ENCODE measurements at regions not wholly inside any gene's neighbourhood (a gene's known extent, or its start where the extent isn't known, plus 50 kb on each side); places are given as distances from the start of the nearest gene placed in this dataset.

DNA sequence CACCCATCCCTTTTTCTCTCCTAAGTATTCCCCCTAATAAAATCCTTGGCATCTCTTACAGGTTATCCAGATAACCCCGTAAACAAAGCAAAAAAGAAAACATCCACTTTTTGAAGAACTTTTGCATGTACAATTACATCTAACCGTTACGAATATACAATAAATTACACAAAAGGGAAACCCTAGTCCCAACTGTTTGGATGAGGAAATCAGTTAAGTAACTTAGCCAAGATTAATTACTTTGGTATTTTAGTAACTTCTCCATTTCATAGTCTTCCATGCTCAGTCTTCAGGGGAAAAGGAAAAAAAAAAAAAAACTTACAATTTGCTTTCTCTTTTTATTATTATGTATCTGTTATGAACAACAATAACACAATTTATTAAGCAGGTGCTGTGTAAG lies 212.9 kb downstream of the ACTL7B start:
- DNase-seq, result no peak

DNA sequence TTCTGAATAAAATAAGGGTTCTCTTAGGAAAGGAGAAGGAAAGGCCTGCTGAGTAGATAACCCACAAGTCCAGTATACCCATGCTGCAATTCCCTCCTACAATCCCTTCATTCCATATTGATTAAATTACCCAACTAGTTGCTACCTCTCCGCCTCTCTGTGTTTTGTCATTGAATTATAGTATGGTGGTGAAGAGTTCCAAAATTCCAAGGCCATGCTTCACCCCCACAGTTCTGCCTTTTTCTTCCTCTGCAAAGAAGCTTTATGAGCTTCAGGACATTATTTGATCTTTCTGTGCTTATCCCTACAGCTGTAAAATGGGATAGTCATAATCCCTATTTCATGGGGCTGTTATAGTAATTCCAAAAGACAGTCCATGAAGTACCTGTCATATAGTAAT lies 215.6 kb downstream of the ACTL7B start:
- DNase-seq, result no peak

DNA sequence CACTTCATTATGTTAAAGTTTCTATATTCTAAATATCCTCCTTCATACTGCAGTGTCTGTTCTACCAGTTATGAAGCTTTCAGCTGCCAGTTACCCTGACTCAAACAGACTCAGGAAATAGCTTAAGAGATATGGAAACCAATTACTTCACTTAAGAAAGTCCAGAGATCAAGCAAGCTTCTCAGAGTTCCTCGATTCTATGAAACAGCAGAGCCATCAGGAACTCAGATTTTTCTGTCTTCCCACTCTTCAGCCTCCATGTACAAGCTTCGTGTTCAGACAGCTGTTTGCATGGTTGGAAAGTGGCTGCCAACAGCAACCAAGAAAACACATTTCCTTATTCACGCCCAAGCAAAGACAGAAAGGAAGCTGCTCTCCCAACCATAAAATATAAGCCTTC lies 216.1 kb downstream of the ACTL7B start:
- no peak for DNase-seq

DNA sequence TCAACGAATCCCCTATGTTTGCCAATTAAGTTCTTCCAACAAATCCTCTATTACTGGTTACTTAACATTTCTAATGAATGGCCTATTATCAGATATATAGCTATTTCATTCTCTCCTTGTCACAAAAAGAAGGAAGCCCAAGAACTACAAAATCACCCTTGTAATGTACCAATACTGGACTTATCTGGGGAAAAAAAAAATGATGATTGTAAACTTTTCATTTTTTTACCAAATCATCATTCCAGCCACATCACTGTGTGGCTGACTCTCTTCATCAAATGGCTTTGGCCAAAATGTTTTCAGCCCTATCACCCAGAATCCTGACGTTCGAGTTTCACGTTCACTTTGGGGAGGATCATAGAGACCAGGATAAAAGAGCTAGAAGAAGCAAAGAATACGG lies 216.7 kb downstream of the ACTL7B start:
- no peak for DNase-seq

DNA sequence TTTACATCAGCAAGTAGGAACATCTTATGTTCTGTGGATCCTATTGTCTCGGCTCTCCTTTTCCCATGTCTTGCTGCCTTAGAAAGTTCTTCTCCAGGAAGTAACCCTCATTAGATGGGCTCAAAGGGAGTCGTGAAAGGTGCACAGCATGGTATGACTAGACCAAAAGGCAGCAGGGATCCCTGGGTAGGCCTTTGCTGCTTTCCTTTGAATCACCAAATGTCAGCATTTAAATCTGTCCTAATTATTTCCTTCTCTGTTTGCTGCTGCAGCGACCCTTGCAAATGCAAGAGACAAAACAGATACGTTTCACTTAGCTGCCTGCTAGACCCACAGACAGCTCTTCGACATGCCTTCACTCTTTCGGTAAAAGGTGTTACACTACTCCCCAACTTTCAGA lies 218.4 kb downstream of the ACTL7B start:
- no peak for DNase-seq

DNA sequence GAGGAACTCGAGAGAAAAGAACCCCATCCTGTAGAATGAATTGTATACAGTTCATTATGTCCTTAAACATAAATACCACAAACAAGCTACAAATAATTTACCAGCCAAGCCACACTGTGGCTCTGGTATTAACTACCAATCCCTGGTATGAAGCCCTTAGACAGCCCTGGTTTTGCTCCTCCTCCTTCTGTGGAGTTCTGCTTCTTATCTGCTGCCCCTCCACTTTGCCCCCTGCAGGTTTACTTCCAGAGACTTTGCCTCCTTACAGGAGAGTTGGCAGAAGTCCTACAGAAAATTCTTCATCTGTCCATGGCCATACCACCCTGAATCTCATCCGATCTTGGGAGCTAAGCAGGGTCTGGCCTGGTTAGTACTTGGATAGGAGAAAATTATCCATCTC lies 219.8 kb downstream of the ACTL7B start:
- no peak for DNase-seq

DNA sequence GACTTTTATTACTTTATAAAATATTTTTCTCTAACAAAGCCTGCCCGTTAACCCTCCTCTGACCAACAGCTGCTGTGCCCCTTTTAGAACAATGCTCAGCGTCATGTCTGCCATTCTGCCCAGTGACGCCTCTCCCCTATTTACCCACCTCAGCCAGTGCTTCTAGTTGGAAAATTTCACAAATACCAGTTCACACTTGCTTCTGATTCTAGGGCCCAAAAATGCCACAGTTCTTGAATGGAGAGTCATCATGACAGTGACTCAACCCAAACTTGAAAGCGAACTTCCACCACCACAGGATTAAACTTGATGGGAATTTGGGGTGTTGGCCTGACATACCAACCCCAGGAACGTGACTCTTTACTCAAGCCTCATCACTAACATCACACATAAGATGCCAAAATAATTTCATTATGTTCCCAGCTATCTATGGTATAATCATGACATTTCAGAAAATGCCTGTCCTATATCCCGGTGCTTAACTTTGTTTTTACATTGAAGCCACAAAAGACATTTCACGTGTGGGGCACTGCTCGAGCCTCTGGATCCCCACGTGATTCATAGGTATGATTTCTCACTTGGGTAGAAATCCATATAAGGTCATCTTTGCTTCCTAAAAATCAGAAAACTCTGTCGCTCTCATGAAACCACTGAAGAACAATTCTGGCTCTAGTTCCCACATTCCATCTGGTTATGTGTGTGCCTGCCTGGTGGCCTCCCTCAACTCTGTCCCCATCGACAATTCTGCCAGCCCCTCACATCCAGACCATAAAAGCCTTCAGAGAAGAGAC lies 220.9 kb downstream of the ACTL7B start:
- DNase-seq, result no peak

DNA sequence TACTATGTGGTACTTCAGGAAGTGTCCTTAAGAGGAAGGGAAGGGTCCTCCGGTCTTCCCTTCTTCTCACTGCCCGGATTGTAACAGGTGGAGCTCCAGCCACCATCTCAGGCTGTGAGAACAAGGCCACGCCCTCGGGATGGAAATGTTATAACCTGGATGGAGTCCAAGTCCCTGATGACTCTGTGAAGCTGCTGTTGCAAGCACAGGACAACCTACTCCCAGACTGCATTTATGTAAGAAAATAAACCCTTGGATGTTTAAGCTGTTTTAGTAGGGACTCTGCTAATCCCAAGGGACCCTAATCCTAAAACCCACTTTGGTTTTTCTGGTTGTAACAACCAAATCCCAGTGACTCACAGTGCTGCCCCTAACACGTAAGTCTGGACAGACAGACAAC lies 221.6 kb downstream of the ACTL7B start:
- DNase-seq, result no peak

DNA sequence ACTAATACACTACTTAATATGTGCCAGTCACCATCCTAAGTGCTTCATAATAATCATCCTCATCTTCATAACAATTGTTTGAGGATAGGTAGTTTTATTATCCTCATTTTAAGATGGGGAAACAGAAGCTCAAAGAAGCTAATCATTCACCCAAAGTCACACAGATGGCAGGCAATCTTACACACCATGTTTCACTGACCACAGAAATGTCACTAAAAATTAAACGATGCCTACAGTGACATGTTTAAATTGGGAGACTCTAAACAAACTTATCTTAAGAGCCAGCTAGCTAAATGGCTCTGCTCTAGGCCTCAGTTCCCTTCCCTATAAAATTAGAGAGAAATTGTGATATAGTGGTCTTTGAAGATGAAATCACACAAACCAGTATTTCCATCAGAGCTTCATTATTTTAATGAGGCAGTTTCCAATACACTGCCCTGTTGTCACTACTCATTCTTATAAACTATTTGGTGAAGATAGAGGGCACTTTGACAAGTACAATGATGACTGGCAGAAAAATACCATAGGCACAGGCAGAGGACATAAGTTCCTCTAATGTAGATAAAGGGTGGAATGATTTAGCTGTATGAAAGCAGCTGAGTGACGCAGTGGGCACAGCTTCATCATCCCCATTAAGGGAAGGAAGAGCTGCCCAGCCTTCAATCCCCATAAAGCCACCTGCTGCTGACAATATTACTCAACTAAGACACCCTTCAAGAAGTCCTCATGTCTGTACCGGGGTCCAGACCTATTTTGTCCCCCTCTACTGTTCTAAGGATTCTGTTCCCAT lies 224.1 kb downstream of the ACTL7B start:
- no peak for DNase-seq

DNA sequence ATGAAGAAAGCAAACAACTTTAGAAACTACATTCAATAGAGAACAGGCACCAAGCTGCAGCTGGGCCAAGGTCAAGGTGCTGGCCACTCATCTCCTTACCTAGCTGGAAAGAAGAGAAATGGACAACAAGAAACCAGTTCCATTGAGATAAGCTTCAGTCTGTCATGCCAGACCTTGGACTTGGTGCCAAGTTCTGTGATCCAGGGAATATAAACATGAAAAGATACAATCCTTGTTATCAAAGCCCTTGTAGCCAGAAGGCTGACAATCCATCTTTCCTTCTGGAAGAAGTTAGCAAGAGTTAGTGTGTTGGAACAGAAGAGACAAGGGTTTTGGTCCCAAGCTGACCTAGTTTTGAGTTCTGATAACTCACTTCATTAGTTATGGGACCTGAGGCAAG lies 227.5 kb downstream of the ACTL7B start:
- no peak for DNase-seq

DNA sequence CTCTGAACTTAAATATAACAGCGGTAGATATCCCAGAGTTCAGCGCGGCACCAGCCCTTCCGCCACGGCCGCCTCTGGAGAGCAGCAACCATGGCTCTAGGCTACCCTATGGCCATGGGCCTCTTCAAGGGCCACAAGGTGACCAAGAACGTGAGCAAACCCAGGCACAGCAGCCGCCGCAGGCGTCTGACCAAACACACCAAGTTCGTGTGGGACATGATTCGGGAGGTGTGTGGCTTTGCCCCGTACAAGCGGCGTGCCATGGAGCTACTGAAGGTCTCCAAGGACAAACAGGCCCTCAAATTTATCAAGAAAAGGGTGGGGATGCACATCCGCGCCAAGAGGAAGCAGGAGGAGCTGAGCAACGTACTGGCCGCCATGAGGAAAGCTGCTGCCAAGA lies 229.0 kb downstream of the ACTL7B start:
- DNase-seq, result no peak

DNA sequence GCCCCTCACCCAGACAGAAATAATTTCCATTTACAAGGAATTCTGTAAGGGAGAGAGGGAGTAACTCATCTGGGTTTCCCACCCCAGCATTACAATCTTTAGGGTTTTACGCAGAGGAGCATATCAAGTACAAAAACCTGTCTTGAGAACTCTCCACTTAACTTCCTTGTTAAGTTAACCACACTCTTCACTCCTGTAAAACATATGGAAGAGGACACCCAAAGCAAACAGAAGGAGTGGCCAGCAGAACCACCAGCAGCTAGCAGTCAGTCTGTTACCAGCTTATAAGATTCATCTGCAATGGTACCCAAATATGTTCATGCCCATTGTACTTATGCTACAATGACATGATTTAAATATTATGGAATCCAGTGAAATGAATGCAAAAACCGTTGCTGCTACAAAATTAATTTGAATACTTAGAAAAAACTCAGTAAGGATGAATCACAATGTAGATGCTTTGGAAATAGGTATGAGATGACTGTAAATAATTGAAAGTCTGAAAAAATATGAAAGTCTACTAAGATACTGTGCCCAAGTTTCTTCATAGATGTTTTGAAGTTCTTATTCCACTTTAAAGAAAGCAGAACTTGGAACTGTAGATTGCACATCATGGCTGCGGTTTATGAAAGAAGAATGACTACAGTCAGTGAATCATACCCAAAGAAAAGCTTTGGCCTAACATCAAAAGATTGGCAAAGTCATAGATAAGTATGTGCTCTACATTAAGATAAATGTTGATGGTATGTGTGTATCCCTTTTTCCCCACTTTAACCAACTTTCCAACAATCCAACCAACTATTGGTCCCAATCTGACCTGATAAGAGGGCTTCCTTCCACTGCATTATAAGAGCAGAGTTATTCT lies 233.6 kb downstream of the ACTL7B start:
- no peak for DNase-seq

DNA sequence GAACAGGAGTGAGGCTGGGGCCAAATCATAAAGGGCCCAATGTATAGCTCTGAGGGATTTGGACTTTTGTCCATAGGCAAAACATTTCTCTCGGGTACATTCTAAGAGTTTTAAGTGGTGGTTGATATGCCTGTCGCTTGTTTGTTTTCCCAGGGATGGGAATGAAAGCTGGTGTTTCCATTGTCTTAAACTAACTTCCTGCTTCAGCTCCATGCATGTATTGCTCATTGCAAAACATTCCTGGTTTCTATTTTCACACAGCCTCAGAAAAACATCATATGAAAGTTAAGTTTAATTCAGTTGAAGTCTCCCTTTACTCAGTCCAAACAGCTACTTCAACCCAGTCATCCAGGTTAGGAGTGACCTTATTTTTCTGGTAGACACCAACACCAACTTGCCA lies 235.0 kb downstream of the ACTL7B start:
- DNase-seq, result no peak

DNA sequence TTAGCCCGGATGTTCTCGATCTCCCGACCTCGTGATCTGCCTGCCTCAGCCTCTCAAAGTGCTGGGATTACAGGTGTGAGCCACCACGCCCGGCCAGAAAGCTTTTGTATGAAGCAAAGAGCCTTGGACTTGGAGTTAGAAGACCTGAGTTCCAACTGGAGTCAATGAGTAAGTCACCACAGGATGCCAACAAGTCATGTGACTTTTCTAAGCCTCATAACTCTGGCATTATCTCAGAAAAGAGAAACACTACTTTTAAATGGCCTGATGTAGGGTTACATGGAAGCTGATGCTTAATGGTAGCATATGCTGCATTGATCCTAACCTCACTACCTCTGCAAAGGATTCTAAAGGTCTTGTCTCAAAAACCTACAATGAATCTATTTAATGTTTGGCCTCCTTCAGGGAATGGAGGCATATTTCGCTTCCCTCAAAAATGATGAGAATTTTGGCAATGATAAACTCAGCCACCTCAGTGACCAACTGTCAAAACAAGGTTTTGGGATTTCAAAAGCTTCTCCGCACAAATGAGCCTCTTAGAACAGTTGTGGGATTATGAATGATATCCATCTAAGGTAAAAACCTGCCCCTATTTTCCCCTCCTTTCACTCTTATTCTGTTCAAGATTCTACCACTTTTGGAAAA lies 236.8 kb downstream of the ACTL7B start:
- DNase-seq, result no peak

DNA sequence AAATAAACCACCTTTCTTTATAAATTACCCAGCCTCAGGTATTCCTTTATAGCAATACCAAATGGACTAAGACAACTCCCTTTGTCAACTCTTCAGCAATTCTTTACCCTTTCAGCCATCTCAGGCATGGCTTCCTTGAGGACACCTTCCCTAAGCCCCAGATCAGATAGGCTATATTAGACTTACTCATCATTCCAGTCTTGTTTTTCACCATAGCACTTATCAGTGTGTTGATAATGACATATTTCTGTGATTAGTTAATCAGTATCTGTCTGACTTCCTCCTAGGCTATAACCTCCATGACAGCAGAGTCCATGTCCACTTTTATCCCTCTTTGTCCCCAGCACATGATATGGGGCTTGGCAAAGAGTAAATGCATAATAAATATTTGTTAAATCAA lies 238.1 kb downstream of the ACTL7B start:
- no peak for DNase-seq

DNA sequence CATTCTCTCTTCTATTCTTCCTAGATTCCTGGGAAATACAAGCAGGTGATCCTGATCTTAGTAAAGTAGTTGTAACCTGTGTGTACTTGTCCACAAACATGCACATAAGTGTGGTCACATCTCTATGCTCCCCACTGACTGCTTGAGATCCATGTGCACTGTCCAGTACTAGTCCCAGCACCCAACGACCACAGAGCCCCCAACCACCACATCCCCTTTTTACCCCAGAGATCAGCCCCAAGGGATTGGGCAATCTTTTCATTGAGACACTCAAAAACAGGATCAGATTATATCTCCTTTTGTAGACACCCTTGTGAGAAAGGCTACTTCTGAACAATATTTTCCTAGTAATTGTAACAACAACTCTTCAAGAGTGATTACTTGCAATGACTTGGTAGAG lies 240.6 kb downstream of the ACTL7B start:
- DNase-seq, result no peak

DNA sequence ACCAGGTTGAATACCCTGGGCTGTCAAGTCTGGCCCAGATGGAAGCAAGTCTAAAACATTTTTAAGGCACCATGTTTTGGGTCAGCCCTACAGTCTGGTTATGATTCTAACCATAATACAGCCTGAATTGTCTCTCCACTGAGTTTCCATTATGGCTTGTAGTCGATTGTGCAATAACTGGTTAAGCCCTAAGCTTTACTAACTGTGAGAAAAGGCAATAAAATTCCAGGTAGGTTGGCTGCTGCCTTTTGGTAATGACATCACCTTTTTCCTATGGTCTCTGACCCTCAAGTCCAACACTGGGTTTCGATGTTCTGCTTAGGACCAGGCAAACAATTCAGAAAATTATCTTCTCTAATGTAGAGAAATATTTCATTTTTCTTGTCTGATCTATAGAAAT lies 243.3 kb downstream of the ACTL7B start:
- DNase-seq, result no peak

DNA sequence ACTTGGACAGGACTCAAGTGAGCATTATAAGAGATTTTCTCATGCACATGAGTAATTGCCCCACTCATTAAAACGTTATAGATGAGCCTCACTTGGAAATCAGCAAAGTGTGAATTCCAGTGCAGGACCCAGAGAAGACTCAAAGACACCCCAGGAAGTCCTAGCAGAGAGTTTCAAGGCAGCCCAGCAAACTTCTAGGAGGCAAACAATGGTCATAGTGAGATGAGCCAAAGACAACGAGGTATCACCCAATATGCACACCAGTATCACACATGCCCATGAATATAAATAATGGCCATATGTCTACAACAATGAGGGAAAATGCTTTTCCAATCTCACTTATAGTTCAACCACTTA lies 245.9 kb downstream of the ACTL7B start:
- no peak for DNase-seq

DNA sequence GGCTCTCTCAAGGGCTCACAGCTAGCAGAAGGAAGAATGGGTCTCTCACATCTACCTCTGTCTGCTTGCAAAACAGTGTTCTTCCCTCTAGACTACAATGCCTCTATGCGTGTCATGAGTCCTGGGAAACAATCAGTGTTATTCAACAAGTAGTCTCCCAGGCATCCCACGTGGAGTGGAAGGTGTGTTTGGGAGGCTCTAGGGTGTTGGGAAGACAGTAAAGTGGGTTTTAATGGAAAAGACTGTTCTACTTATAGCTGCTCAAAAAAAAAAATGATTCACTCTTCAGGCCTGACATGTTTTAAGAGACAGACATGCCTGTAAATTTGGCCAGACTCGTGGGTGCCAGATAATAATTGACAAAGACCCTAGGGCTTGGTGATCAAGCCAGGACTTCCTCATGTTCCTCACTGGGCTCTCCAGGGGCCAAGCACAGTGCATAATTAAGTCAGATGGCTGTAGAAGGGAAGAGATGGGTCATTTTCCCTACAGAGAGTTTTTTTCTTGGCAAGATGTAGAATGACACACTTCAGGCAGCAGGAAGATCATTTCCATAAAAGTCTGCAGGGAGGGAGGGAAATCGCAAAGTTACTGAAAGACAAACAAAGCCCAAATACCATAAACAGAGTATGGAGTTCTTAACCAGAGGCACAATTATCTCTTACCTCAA lies 246.4 kb downstream of the ACTL7B start:
- no peak for DNase-seq

DNA sequence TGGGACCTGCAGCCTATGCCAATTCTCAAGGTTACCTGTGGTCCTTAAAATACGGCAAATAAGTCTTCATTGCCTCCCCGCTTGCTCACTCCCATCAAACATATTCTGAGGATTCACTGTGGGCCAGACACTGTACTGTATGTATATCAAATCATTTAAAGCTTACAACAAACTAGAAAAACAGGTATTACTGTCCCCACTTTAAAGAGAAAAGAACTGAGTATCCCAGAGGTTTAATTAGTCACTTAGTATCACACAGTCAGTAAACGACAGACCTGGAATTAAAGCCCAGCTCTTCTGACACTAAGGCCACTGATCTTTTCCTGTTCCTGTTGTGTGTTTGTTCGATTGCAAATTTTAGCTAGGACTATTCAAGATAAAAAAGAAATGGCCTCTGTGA lies 248.2 kb downstream of the ACTL7B start:
- DNase-seq, result no peak

DNA sequence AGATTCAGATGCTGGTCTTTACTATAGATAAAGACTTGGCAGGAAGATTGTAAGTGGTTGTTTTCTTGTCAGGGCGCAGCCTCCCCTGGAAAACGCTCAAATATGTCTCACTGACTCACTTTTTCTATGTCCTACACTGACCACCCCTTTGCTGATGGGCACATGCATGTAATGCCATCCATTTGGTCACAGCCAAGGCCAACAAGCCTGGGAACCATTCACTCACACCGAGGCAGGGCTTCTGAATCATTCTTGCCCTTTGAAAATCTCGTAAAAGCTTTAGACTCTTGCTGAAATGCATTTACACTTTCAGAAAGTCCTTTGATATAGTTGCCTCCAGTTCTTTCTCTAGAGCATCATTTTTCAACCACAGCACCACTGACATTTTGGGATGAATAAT lies 249.4 kb downstream of the ACTL7B start:
- DNase-seq, result no peak

DNA sequence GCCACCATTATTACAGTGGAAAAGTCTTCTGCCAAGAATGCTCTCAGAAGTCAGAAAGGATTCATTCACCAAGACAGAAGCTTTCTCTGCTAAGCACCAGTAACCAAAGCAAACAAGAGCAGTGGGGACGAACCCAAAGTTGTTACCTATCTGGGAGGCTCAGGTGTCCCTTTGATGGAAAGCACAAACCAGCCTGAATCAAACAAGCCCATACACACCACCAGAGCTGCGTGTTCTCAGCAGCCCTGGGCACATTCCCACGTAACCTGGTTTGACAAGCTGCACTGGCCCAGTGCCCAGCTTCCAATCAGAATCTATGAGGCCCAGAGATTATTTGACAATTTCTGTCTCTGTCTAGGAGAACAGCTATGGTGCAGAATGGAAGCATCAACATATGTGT lies 252.6 kb downstream of the ACTL7B start:
- no peak for DNase-seq

DNA sequence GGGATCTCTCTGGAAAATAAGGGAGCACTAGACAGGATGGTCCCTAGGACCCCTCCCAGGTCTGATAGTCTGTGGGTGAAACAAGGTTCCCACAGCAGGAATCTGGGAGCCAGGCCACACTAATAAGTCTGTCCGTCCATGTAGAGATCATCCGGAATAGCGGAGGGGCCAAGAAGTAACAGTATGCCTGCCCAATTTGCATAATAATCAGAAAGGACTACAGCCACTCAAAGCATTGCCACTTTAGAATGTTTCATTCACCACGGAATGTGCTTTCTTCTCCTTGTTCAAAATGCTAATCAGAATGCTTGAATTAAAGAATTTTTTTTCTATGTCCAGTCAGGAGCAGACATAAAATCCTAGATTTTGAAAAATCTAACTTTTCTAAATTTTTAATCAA lies 254.9 kb downstream of the ACTL7B start:
- no peak for DNase-seq
